DMS114 treated with DMSO at 0.1 percent for 48 hours (cell line): ENCODE measurements at regions not wholly inside any gene's neighbourhood (a gene's known extent, or its start where the extent isn't known, plus 50 kb on each side); places are given as distances from the start of the nearest gene placed in this dataset.

Experiments used
- DNase-seq: peaks from one replicate; lab custom pipeline; 2025; ENCODE audit not compliant: unreplicated experiment; lab: John Stamatoyannopoulos, UW

- no peak for DNase-seq
Observed at GRCh38 chrX:39616731-39617130, 481.0 kb downstream of the BCOR start.

- no peak for DNase-seq
Observed at GRCh38 chrX:39618178-39618577, 479.6 kb downstream of the BCOR start.

GRCh38 chrX:39619182-39620009 lies 478.4 kb downstream of the BCOR start:
- no peak for DNase-seq

GRCh38 chrX:39624166-39624565 lies 473.6 kb downstream of the BCOR start:
- DNase-seq, result no peak

GRCh38 chrX:39625810-39626209 lies 471.9 kb downstream of the BCOR start:
- no peak for DNase-seq

GRCh38 chrX:39626749-39627148 lies 471.0 kb downstream of the BCOR start:
- no peak for DNase-seq

- no peak for DNase-seq
Observed at GRCh38 chrX:39627257-39627656, 470.5 kb downstream of the BCOR start.

- DNase-seq, result no peak
Observed at GRCh38 chrX:39629001-39629400, 468.8 kb downstream of the BCOR start.

- no peak for DNase-seq
Observed at GRCh38 chrX:39630344-39630743, 467.4 kb downstream of the BCOR start.

GRCh38 chrX:39631276-39632229 lies 466.2 kb downstream of the BCOR start:
- no peak for DNase-seq

- DNase-seq, result no peak
Observed at GRCh38 chrX:39633293-39633692, 464.5 kb downstream of the BCOR start.

GRCh38 chrX:39636481-39636880 lies 461.3 kb downstream of the BCOR start:
- no peak for DNase-seq

GRCh38 chrX:39638526-39638925 lies 459.2 kb downstream of the BCOR start:
- DNase-seq, result no peak

- DNase-seq, result no peak
Observed at GRCh38 chrX:39639871-39640270, 457.9 kb downstream of the BCOR start.

GRCh38 chrX:39640866-39641265 lies 456.9 kb downstream of the BCOR start:
- DNase-seq, result no peak

- no peak for DNase-seq
Observed at GRCh38 chrX:39642071-39642470, 455.7 kb downstream of the BCOR start.

- no peak for DNase-seq
Observed at GRCh38 chrX:39643550-39643949, 454.2 kb downstream of the BCOR start.

GRCh38 chrX:39645178-39645895 lies 452.4 kb downstream of the BCOR start:
- DNase-seq, result no peak

- no peak for DNase-seq
Observed at GRCh38 chrX:39648548-39649254, 449.1 kb downstream of the BCOR start.

GRCh38 chrX:39650768-39651347 lies 446.9 kb downstream of the BCOR start:
- no peak for DNase-seq
